Ascending aorta (tissue), 2 donors: ENCODE measurements at regions not wholly inside any gene's neighbourhood (a gene's known extent, or its start where the extent isn't known, plus 50 kb on each side); places are given as distances from the start of the nearest gene placed in this dataset.
A peak's percentile ranks its signal among the peaks of the same experiment; 100 is the strongest.
"Not testable (repeated sequence)": the region's sequence is repeated elsewhere in the genome, so short reads cannot be mapped to it uniquely, and the experiment has no call there.

Experiments used
- DNase-seq, 2 donors: peaks; one replicate each; pipeline ENCODE4 v3.0.0-alpha.2; 2019; ENCODE audit warnings: low spot score in 2 of 2
- H3K27ac ChIP-seq, 2 donors: fragments of 200-600 bp; sonication (generic); one replicate each; pipeline ENCODE4 v1.5.1; 2016 to 2017; ENCODE audit warnings: mild to moderate bottlenecking in 1 of 2
- H3K27me3 ChIP-seq: fragments of 200-600 bp; sonication (generic); one replicate; pipeline ENCODE4 v1.5.1; 2017
- H3K36me3 ChIP-seq, 2 donors: fragments of 200-600 bp; sonication (generic); one replicate each; pipeline ENCODE4 v1.5.1; 2016
- H3K4me1 ChIP-seq, 2 donors: fragments of 200-600 bp; sonication (generic); one replicate each; pipeline ENCODE4 v1.5.1; 2016 to 2017; ENCODE audit warnings: mild to moderate bottlenecking in 1 of 2
- H3K4me3 ChIP-seq, 2 donors: fragments of 200-600 bp; sonication (generic); one replicate each; pipeline ENCODE4 v1.5.1; 2016 to 2017; ENCODE audit warnings: mild to moderate bottlenecking in 1 of 2
- H3K9me3 ChIP-seq, 2 donors: fragments of 200-600 bp; sonication (generic); one replicate each; pipeline ENCODE4 v1.5.1; 2016
- intact Hi-C: fragments of 100-400 bp; cut with DNase I; formaldehyde crosslinking; loops from one replicate; pipeline ENCODE4 v1.15.1; 2023
- TF ChIP-seq, protein P1 (sequence below), 3 experiments: fragments of 200-600 bp in 2 of 3; fragments of 450-650 bp in 1 of 3; sonication (generic) in 2 of 3; IDR thresholded peaks; one replicate each; pipeline ENCODE4 v1.5.1; 2016 to 2019; ENCODE audit warnings: antibody characterized with exemption in 3 of 3, mild to moderate bottlenecking in 1 of 3, moderate library complexity in 1 of 3

DNA sequence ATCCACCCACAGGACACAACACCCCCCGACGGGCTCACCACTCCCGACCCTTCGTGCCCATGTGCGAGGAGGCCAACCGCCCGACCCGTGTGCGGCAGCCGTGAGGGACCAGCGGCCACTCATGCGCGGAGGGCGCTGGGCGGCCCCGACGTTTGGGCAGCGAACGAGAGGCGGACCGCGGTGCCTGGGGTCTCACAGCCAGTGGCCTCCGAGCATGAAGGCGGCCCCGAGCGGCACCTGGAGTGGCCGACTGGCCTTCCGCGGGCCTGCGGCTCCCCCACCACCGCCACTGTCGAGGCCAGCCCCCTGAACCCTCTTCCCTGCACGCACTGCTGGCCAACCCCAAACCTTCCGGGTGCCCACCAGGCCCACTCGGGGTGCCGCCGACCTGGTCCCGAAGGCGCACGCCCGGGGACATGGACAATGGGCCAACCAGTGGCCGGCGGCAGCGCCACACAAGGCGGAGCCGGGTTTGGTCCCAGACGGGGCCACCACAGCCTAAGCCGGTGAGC is 4274.9 kb upstream of the OR11H1 start:
- H3K36me3 ChIP-seq, result no peaks in the 10 kb centered on the region
- DNase-seq, result peak in 1 of 2 donors; percentile 42
- H3K4me1 ChIP-seq, result no peaks in the 10 kb centered on the region
- no peak overlapping the region for H3K27ac ChIP-seq
- intact Hi-C loops, result no loop called here
- H3K9me3 ChIP-seq, result no peaks in the 10 kb centered on the region
- TF ChIP-seq, protein P1, sequence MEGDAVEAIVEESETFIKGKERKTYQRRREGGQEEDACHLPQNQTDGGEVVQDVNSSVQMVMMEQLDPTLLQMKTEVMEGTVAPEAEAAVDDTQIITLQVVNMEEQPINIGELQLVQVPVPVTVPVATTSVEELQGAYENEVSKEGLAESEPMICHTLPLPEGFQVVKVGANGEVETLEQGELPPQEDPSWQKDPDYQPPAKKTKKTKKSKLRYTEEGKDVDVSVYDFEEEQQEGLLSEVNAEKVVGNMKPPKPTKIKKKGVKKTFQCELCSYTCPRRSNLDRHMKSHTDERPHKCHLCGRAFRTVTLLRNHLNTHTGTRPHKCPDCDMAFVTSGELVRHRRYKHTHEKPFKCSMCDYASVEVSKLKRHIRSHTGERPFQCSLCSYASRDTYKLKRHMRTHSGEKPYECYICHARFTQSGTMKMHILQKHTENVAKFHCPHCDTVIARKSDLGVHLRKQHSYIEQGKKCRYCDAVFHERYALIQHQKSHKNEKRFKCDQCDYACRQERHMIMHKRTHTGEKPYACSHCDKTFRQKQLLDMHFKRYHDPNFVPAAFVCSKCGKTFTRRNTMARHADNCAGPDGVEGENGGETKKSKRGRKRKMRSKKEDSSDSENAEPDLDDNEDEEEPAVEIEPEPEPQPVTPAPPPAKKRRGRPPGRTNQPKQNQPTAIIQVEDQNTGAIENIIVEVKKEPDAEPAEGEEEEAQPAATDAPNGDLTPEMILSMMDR (IDR thresholded peaks at IDR 0.05), result no peak
- H3K27me3 ChIP-seq, result no peaks in the 10 kb centered on the region
- no peak overlapping the region for H3K4me3 ChIP-seq

DNA sequence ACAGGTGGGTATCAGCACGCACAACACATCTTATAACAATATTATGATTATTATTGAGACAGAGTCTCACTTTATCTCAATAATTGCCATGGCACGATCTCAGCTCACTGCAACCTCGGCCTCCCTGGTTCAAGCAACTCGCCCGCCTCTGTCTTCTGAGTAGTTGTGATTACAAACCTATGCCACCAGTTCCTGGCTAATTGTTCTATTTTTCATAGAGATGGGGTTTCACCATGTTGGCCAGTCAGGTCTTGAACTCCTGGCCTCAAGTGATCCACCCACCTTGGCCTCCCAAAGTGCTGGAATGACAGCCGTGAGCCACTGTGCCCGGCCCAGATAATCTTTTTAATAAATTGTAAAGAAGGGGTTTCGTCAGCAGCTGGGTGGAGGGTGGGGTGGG is 4257.0 kb upstream of the OR11H1 start:
- intact Hi-C loops, H3K9me3 ChIP-seq, H3K27me3 ChIP-seq, H3K4me3 ChIP-seq, H3K4me1 ChIP-seq, H3K36me3 ChIP-seq, H3K27ac ChIP-seq, DNase-seq: not testable (repeated sequence)

- H3K27me3 ChIP-seq, DNase-seq, H3K4me1 ChIP-seq, H3K4me3 ChIP-seq, H3K36me3 ChIP-seq, intact Hi-C loops, H3K9me3 ChIP-seq, H3K27ac ChIP-seq: not testable (repeated sequence)
Measured at GRCh38 chr22:11285116-11285838, 4242.7 kb upstream of the OR11H1 start.

GRCh38 chr22:11285839-11286205 is 4242.2 kb upstream of the OR11H1 start:
- intact Hi-C loops, DNase-seq, H3K4me3 ChIP-seq: not testable (repeated sequence)

GRCh38 chr22:11288246-11289220 is 4239.5 kb upstream of the OR11H1 start:
- H3K4me1 ChIP-seq, intact Hi-C loops, H3K36me3 ChIP-seq, H3K27ac ChIP-seq, H3K4me3 ChIP-seq, H3K27me3 ChIP-seq, DNase-seq: not testable (repeated sequence)
- H3K9me3 ChIP-seq, result peaks cover 9 to 13% of the 10 kb centered on the region in 2 donors

More at GRCh38 chr22:11285839-11286205, 4242.2 kb upstream of the OR11H1 start:
- H3K27me3 ChIP-seq, H3K9me3 ChIP-seq, H3K4me1 ChIP-seq, H3K36me3 ChIP-seq, H3K27ac ChIP-seq: not testable (repeated sequence)

DNA sequence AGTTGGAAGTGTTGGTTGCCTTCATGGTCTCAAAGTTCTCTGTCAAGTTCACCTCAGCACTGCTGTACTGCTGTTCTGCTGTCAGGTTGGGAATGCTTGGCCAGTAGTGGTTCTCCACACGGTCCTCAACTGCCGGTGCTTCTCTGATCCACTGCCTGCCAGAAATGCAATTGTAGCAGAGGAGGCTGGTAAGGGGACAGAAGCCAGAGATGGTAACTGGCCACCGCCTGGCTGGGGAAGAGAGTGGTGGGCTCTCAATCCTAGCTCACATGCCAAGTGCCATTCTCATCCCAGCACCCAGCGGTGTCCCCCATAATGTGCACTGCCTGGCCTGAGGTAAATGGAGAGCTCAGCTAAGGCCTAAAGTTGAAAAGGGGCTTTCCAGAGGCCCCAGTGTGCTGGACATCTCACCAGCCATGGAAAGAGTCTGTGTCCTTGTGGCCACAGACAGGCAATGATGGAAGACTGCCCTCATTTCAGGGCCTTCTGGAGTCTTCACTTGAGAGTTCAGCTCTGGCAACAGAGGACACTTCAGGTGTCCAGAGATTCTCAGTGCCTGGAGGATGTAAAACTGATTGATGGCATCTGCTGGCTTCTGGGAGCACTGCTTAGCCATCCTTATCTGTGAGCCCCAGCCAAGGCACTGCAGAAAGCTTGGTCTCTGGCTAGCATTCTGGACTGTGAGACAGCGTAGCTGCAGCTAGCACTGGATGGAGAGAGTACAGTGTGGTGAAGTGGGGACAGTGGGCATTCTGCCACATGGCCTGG is 4229.7 kb upstream of the OR11H1 start:
- H3K9me3 ChIP-seq, result peaks cover 0 to 13% of the 10 kb centered on the region in 2 donors
- intact Hi-C loops, DNase-seq: not testable (repeated sequence)

DNA sequence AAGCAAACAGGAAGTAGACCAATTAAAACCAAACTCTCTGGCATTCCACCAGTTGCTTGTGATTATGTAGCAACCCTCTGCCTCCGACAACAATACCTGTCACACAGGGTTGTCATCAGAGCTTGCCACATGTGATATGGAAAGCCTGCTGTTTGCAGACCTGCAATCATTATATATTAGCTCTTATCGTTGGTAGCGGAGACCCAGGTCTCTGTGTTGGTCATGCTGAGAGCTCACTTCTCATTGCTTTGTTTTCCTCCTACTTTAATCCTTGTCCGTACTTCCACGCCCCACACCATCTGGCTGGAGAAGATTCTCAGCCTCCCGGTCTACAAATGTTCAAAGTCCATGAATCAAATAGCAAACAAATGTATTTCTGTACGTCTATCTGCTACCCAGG is 4225.6 kb upstream of the OR11H1 start:
- H3K9me3 ChIP-seq, result peaks cover 0 to 19% of the 10 kb centered on the region in 2 donors
- H3K4me1 ChIP-seq, DNase-seq, H3K27ac ChIP-seq, H3K27me3 ChIP-seq, intact Hi-C loops, H3K4me3 ChIP-seq, H3K36me3 ChIP-seq: not testable (repeated sequence)

More for the DNA sequence above, 4229.7 kb upstream of the OR11H1 start:
- H3K4me3 ChIP-seq, H3K27me3 ChIP-seq, H3K36me3 ChIP-seq, H3K4me1 ChIP-seq, H3K27ac ChIP-seq: not testable (repeated sequence)

- H3K36me3 ChIP-seq, H3K27ac ChIP-seq, H3K4me1 ChIP-seq, DNase-seq, H3K4me3 ChIP-seq, H3K27me3 ChIP-seq, intact Hi-C loops: not testable (repeated sequence)
- peaks cover 0 to 20% of the 10 kb centered on the region in 2 donors for H3K9me3 ChIP-seq
Measured at GRCh38 chr22:11302904-11303303, 4225.1 kb upstream of the OR11H1 start.

- H3K27me3 ChIP-seq, intact Hi-C loops, DNase-seq, H3K36me3 ChIP-seq, H3K4me1 ChIP-seq, H3K27ac ChIP-seq, H3K4me3 ChIP-seq: not testable (repeated sequence)
- peaks cover 4 to 27% of the 10 kb centered on the region in 2 donors for H3K9me3 ChIP-seq
Measured at GRCh38 chr22:11305179-11305578, 4222.8 kb upstream of the OR11H1 start.

DNA sequence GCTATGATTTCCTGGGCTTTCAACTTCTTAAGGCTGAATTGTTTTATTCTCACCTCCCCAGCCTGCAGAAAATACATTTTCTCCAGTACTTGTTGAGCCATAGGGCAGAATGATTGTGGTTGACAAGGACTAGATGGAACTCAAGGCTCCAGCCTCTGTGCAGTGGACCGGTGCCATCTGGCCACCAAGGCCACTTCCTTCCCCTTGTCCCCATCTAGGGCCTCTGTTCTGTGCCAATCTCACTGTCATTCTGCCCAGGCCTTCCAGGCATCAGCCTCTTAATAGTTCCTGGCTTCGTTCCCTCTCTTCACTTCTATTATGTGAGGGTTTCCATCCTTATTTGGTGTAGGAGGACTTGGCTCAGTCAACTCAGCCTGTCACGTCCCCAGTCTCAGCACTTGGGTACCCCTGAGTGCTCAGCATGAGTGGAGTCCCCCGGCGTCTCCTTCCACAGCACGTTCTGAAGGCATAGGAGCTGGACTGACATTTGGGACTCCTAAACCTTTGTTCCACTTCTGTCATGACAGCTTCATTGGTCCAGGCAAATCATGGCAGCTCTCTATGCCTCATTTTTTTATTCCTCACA is 4221.0 kb upstream of the OR11H1 start:
- H3K4me1 ChIP-seq, H3K27ac ChIP-seq, H3K36me3 ChIP-seq, intact Hi-C loops, H3K4me3 ChIP-seq, H3K27me3 ChIP-seq, DNase-seq: not testable (repeated sequence)
- peaks cover 4 to 30% of the 10 kb centered on the region in 2 donors for H3K9me3 ChIP-seq
